Eye (tissue), 1 donor: ENCODE measurements at regions not wholly inside any gene's neighbourhood (a gene's known extent, or its start where the extent isn't known, plus 50 kb on each side); places are given as distances from the start of the nearest gene placed in this dataset.
"Not testable (repeated sequence)": the region's sequence is repeated elsewhere in the genome, so short reads cannot be mapped to it uniquely, and the experiment has no call there.

Experiments used
- DNase-seq: peaks from one replicate; pipeline ENCODE4 v3.0.0-alpha.2; 2015

DNA sequence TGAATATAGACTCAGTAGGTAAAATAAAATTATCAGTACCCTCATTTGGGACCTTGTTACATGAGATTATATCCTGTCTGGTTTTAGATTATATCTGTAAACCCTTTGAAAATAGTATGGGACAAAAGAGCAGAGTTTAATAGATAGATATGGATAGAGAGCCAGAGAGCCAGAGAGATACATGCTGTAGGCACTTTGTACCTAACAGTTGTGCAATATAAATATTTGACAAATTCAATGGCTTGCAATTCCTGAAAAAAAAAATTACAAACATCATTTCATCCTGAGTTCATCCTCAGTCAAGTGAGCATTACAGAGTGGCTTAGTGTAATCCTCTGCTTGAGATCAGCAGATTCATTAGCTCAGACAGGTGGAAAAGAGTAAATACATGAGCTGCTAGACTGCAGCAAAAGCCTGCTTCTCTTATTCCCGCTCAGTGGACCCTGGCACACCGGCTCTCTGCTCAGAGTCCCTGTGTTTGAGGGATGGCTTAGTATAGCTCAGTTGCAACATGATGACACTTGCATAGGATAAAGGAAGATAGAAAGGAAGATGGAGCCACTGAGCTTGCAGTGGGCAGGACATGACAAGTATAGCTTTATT, 931.6 kb upstream of the GOT2 start:
- peak; percentile 77 for DNase-seq

DNA sequence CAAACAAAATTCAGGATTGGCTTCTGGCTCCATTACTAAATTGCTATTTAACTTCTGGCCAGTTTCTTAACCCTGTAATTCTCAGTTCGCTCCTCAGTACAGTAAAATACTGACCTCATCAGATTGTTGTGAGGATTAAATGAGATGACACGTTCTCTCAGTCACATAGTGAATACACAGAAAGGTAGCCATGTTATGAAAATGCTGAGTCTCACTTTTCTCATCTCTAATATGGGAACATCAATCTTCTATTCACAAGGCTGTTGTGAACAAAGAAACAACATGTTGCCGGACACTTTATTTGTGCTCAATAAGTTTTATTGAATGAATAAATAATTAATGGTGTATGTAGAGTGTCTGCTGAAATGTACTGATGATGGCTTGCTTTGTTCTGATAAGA, 924.5 kb upstream of the GOT2 start:
- no peak for DNase-seq

DNA sequence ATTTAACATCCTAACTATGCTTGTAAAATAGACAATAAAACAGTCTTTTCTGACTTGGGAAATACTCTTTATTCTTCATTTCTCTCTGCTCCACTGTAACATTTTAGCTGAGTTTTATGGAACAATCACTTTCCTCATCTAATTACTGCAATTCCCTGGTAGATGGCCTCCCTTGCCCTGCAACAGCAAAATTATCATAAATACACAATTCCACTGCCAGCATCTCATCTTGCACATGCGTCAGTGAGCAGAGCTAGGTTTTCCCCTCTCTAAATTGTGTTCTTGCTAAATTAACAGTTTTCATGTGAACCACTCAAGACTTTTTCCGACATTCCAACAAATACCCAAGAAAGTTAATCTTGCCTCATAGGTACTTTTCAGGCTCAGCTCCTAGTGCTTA, 920.9 kb upstream of the GOT2 start:
- DNase-seq = no peak

DNA sequence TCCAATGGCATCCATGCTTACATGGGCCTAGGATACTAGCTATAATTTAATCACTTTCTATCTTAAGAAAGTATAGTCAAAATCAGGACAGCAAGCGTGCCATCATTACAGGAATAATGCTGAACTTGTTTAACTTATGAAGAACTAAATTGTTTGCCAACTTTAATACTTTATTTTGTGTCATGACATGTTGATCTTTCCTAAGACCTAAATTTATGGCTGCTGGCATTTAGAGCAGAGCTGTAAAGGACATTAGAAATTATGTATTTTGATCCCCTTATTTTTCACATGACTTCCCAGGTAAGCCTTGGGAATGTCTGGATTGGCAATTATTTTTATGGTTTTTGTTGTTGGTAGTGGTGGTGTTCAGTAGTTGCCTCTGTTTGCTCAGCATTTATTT, 920.3 kb upstream of the GOT2 start:
- DNase-seq = no peak

DNA sequence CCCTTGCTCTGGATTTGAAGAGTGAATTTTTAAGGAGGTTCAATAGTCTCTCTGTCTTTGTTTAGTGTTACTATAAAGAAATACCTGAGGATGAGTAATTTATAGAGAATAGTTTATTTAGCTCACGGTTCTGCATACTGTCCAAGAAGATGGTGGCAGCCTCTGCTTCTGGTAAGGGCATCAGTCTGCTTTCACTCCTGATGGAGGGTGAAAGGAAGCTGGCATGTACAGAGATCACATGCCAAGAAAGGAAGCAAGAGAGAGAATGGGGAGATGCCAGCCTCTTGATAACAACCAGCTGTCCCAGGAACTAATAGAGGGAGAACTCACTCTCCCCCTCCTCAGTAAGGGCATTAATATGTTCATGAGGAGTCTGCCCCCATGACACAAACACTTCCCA, 917.5 kb upstream of the GOT2 start:
- DNase-seq = no peak

DNA sequence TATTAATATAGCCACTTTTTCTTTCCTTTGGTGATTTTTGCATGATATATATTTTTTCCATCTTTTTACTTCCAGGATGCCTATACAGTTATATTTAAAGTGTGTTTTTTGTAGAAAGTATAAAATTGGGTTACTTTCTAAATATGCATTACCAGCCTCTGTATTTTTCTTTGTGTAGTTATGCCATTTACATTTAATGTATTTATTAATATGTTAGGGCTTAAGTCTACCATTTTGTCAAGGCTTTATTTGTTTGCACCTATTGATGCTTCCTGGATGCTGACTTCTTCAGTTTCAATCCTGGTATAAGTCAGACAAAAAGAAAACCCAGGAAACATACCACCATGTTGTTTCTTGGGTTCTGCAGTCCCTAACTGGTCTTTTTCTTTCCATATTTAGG, 911.1 kb upstream of the GOT2 start:
- DNase-seq = no peak

DNA sequence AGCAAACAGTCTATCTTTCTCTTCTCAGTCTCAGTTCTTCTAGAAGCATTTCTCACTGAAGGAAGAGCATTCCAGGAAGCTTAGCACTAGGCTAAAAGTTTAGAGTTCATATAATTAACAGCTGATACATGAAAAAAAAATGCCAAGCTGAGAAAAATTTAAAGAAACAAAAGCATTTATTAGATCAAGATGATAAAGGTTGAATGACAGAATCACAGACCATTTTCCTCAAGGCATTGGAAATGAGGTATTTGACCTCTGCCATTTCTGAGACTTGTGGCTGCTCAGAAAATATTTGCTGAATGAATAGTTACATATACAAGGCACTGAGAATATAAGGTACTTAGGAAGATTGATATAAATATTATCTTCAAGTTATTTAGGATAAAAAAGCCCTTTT, 901.6 kb upstream of the GOT2 start:
- DNase-seq = peak; percentile 6

DNA sequence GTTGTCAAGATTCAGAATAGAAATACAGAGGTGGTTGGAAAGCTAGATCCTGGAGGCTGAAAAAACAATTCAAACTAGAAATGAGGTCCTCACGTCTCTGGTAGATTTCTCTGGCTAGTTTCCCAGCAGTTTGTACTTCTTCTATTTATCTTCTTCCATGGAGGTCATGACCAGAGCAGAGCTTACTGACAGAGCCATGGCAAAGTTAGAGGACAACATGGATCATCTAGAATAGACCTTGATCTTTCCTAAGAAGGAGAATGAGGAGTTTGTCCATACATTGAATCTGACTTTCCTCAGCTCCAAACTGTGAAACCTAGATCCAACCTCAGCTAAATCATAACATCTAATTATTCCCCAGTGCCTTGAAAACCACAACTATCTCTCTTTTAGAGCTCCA, 900.8 kb upstream of the GOT2 start:
- DNase-seq = no peak

DNA sequence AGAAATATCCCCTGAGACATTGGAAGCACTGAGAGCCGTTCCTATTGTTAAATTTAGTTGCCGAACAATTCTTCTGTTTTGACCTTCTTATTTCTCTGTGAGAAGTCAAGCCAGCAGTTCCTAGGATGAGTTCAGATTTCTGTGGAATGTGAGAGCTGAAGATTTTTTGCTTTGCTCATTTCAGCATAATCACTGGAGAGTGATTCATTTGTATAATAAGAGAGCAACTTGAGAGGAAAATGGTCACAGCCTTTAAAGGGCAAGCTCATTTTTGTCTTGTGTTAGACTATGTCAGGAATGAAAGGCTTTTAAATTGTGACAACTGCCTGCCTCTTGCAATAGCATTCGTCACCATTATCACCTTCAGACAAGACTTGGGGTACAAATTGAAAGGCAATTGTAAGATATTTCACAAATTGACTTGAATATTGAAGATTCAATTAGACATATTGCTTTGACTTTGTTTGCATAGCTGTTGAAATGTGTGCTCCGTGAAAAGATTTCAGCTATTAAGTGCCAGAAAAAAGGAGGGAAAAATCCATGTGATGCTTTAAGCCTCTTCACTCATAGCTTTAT, 900.0 kb upstream of the GOT2 start:
- peak; percentile 7 for DNase-seq

DNA sequence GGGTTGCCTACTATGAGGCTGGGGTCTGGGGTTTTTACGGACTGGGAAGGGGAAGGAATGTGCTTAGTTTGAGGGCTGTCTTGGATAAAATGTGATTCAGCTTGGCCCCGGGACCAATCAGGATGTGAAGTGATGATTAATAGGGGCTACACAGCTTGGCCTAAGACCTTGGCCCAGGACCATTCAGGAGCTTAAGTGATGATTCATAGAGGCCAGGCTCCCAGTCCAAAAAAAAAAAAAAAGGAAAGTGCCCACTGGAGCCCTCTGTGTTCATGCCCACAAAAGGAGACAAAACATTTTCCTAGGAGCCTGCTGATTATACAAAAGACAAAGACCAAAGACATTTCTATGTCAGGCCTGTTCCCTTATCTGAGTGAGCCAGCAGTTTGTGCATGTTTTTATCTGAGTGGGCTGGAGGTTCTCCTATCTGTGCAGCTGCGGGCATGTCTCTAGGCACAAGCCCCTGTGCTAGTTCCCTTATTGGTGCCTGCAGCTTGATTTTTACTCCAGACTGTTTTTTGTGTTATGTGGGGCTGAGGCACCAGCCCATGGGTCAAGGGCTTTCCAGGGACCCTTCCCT, 898.2 kb upstream of the GOT2 start:
- no peak for DNase-seq

DNA sequence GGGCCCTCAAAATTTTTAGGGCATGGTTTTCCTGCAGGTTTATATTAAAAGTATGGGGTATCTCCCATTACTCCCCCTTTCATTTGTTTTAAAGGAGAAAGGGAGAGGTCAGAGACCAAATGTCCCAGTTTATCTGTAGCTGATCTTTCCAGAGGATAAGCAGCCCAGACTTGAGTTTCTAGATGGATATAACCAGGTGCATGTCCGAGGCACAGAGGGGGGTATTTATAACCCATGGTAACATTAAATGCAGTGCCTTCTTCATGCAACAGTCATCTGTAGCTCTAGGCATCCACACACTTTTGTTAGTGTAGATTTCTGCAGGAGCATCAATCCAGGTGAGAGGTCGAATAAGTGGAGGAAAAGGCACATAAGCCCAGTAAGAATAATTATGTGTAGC, 890.3 kb upstream of the GOT2 start:
- DNase-seq = not testable (repeated sequence)

DNA sequence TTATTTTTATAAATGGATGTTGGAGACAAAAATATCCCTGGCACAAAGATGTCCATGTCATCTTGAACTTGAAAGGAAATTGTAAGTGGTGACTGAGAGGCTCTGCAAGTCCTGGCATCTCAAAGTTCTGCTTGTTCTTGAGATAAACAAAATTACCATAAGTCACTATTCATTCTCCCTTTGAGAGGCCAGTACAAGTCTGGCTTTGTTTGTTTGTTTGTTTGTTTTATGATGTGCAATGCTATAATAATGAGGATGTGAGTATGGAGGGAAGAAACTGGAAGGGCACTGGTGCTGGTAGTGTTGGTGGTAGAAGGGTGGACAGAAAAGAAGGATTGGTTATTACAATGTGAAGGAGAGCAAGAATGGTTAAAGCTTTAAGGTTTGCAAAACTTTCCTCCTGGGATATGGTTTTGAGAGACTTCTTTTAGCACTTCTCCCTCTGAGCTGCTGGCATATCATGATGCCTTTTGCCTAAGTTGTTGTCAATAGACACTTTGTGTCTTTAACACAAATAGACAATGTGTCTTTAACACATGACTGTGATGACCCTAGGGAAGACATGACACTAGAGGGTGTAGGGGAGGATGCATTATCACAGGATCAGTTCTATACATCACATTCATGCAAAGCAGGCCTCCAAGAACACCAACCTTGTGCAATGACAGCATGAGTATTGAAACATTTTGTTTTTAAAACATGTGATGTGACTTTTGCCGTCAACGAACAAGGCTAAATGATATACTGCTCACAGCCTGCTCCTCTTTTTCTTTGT, 880.5 kb upstream of the GOT2 start:
- no peak for DNase-seq

DNA sequence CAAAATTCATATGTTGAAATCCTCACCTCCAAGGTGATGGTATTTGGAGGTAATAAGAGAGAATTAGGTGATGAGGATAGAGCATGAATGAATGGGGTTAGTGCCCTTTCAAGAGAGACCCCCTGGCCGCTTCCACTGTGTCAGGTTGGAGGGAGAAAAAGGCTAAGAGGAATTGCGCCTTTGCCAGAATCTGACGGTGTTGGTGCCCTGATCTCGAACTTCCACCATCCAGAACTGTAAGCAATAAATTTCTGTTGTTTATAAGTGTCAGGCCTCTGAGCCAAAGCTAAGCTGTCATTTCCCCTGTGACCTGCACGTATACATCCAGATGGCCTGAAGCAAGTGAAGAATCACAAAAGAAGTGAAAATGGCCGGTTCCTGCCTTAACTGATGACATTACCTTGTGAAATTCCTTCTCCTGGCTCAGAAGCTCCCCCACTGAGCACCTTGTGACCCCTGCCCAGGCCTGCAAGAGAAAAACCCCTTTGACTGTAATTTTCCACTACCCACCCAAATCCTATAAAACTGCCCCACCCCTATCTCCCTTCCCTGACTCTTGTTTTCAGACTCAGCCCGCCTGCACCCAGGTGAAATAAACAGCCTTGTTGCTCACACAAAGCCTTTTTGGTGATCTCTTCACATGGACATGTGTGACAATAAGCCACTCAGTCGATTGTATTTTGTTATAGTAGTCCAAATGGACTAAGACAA, 878.9 kb upstream of the GOT2 start:
- DNase-seq = not testable (repeated sequence)

DNA sequence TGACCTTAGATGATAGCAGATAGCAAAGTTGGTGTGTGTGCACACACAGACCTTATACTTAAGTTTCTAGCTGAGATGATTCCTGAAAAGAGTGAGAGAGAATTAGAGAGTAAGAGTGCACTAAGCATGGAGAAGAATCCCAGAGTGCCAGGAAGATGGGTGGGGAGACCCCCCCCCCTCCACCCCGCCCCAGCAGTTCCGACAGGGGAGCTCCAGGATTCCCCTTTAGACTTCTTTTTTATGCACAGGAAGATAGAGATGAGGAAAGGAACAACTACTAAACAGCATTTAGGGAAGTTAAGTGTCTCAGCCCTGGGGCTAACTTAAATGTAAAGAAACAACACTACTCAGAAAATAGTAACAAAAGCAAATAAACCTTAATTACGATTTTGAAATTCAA, 878.0 kb upstream of the GOT2 start:
- DNase-seq = no peak

DNA sequence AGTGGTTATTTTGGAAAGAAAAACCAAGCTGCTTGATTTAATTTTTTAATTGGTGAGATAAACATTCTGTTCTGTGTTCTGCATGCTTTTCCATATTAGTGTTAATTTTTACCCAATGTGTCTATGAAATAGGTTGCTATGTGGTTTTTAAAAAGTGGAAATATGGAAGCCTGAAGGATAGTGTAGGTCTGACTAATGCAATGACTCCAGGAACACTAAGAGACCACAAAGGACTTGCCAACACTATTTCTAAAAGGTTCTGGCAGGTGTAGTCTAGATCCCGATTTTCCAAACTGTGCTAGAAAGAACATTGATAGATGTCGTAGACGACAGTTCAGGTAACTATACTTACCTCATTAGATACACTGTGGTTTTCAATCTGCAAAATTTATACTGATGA, 877.4 kb upstream of the GOT2 start:
- DNase-seq = no peak

DNA sequence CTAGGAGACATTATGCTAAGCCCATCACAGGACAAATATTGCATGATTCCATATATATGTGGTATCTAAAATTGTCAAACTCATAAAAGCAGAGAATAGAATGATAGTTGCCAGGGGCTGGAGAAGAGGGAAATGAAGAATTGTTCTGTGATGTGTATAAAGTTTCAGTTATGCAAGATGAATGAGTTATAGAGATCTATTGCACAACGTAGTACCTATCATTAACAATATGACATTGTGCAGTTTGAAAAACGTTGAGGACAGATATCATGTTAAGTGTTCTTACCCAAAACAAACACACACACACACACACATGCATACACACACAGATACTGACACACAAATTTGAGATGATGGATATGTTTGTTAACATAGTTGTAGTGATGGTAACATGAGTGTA, 871.6 kb upstream of the GOT2 start:
- no peak for DNase-seq

DNA sequence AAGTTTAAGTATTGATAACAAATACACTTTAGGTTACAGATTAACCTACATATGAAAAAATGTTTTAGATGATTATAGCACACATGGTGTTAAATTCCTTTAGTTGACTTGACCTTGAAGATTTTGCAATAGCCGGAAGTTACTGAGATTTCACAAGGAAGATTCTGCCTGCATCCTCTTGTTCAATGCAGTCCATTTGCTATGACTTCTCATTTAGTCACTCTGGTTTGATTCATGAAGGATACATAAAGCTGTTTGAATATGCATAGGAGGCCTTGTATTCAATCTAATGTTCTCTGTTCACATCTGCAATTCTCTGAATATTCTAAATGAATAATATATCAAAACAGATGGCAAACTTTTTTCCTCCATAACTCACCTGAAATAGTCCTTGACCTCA, 870.2 kb upstream of the GOT2 start:
- DNase-seq = no peak

DNA sequence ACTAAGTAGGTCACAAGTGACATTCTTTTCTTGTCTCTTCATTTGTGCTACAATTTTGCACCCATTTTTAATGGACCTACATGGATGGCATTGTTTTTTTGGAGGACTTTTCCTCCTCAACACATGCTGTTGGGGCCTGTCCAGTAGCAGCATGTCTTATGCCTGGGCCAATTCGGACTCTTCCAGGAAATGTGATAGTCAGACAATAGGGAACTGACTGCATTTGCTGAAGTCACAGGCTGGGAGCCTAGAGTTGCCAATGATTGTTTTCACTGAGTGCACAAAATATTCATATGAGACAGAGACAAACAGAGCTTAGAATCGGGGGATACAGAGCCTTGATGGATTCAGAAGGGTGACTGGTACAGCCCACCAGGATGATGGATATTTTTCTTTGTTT, 867.3 kb upstream of the GOT2 start:
- DNase-seq = no peak

DNA sequence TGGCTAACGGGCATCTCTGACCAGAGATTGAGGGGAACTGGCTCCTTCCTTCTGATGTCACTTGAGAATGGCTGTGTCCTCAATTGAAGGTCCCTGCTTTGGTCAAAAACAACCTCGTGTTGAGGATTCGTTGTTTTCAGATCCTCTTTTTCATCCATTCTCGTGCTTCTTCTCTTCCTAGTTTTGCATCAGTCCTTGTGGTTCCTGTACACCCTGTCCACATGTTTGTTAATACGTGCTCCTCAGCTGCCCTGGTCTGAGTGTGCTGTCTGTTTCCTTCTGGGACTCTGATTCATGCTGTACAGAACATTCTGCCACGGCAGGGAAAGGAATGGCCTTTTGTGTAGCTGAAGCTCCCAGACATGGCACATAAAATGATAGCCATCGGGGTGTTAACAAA, 863.2 kb upstream of the GOT2 start:
- DNase-seq = no peak

DNA sequence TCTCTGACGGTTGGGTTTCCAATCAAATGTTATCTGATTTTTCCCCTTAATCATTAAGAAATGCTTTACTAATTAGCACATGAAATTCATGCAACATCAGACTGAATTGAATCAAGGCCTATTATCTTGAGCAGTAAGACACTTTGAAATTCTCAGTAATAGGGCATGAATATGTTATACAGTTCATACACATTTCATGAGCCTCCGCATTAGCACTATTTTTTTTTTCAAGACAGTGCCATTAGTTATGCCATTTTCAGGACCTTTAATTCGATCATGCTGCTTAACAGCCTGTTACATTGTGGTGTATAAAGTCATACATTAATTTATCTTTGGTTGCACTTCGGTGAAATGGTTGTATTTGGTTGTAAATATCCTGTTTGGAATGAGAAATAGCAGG, 862.6 kb upstream of the GOT2 start:
- no peak for DNase-seq

DNA sequence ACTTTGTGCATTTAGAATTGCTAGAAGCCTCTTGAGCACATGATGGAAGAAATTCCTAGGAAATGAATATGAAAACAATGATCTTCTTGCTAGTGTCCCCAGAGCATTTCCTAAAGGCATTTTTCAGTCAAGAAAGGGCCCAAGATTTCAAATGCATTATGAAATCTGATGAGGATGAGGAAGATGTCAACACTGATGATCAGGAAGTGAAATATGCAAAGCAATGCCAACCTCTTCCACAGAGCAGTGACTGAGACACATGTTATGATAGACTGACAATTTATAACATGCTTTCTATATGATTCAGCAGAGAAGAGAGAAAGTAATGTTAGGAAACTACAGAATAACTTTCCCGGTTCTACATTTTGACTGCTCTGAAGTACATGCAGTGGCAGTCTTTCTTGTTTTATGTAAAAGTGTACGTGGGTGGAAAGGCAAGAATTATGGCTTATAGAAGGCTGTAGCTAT, 859.1 kb upstream of the GOT2 start:
- DNase-seq = peak; percentile 9

DNA sequence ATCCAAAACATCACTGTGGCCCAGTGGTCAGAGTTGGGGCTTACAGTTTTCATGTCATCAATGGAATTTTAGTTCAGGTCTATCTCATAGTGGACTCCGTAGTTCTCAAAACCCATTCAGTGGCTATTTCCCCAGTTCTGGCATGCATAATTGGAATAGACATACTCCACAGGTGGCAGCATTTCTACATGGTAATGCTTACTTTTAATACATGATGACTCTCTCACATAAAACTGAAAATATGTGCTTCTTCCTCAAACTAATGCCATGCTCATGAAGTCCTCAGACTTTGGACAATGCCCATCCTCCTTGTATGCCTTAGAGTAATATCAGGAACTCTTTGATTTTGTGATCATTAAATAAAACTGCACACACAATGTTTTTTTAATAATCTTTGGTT, 857.4 kb upstream of the GOT2 start:
- DNase-seq = no peak

DNA sequence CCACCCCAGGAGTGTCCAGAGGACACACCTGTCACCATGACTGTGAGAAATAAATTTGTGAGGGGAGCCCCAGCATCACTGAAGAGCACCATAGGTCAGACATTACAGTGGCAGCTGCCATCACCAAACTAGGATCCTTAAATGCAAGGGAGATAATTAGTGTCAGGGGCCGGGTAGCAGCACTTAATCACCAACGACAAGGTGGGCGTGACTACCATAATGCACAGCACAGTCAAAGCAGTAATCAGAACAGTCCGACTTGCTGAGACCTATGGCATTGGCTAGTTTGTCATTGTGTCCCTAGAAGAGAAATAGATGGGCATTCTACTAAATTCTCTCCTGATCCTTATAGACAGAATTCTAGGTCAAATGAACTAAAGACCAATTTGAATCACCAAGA, 856.7 kb upstream of the GOT2 start:
- no peak for DNase-seq

DNA sequence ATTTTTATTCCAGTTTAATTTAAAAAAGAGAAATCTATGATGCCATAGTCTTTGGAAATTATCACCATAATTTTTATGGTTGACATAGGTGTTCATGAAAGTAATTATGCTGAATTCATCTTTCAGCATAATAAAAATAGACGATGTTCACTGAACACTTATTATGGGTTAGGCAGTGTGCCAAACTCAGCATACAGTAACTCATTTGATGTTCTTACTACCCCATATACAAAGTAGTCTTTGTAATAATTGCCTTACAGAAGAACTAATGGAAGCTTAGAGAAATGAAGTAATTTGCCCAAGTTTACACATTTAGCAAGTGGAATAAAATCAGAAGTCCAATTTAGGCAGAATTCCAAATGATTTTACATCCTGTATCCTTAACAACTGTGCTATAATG, 852.2 kb upstream of the GOT2 start:
- DNase-seq = no peak
